Forelimb muscle (tissue), 1 donor: ENCODE measurements at regions not wholly inside any gene's neighbourhood (a gene's known extent, or its start where the extent isn't known, plus 50 kb on each side); places are given as distances from the start of the nearest gene placed in this dataset.

Experiments
- DNase-seq: peaks from one replicate; pipeline ENCODE4 v3.0.0-alpha.2; 2013; ENCODE audit warnings: low read depth

- no peak for DNase-seq
These were observed 61.3 kb upstream of the BICC1 start for GRCh38 chr10:58451193-58451889.

- no peak for DNase-seq
These were observed 59.6 kb upstream of the BICC1 start for GRCh38 chr10:58453105-58453504.

GRCh38 chr10:58456179-58456578 lies 56.5 kb upstream of the BICC1 start:
- no peak for DNase-seq

- DNase-seq, result peak; percentile 45
These were observed 54.7 kb upstream of the BICC1 start for GRCh38 chr10:58457761-58458616.

GRCh38 chr10:58459069-58459468 lies 53.6 kb upstream of the BICC1 start:
- DNase-seq, result no peak

- no peak for DNase-seq
These were observed 52.5 kb upstream of the BICC1 start for GRCh38 chr10:58460157-58460556.

GRCh38 chr10:58462863-58463507 lies 49.7 kb upstream of the BICC1 start:
- no peak for DNase-seq
